ENCODE measurements at regions not wholly inside any gene's neighbourhood (a gene's known extent, or its start where the extent isn't known, plus 50 kb on each side); places are given as distances from the start of the nearest gene placed in this dataset.

DNA sequence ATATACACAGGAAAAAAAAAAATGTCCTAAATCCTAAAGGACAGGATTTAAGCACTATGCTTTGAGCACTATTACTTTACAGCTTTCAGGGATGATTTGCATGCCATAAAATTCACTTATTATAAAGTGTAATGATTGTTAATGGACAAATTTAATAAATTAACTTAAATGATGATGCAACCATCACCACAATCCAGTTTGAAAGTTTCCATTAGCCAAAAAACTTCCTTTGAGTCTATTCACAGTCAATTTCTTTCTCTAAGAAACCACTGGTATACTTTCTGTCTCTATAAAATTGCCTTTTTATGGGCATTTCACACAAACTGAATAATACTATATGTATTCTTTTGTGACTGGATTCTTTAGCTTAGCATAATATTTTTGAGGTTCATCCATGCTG is 111.1 kb upstream of the RIOK3 start:
- dilution Hi-C loops (cut with HindIII; ENCODE audit: low sequenced_read_pairs, unreplicated experiment) = no loop called here
- ChIA-PET POLR2A (ENCODE audit: unreplicated experiment) (no interaction called here), CTCF (no interaction called here)
- H3K36me3 ChIP-seq (ENCODE audit: control insufficient read depth, insufficient read depth, low read length) = no peaks in the 10 kb centered on the region
- peaks cover 7% of the 10 kb centered on the region for H3K4me1 ChIP-seq (ENCODE audit: control insufficient read depth, insufficient read depth, low read length)
- in situ Hi-C loops (cut with MboI; ENCODE audit: low sequenced_read_pairs) = no loop called here
- H3K23ac ChIP-seq (ENCODE audit: low read depth, low read length) = no peak overlapping the region
- H2BK120ac ChIP-seq (ENCODE audit: low read depth, low read length) = no peak overlapping the region
- no peak overlapping the region for H2AK5ac ChIP-seq (ENCODE audit: low read depth, low read length)
- H3K9ac ChIP-seq (ENCODE audit: low read depth, low read length) = no peak overlapping the region
- intact Hi-C loops (cut with micrococcal nuclease) = no loop called here
- H3K4me2 ChIP-seq (ENCODE audit: low read depth, low read length) = no peak overlapping the region
- no peaks in the 10 kb centered on the region for H3K79me1 ChIP-seq (ENCODE audit: low read depth in 1 of 2, low read length in 2 of 2)
- H3K4ac ChIP-seq (ENCODE audit: low read depth, low read length) = no peak overlapping the region
- H3K9me3 ChIP-seq (ENCODE audit: control insufficient read depth, insufficient read depth, low read length) = no peaks in the 10 kb centered on the region
- no peak overlapping the region for H3K4me3 ChIP-seq (ENCODE audit: insufficient read depth, low read depth, low read length)
- ATAC-seq (ENCODE audit: low read depth) (no peak), DNase-seq (no peak)
- H4K5ac ChIP-seq (ENCODE audit: low read depth, low read length) = no peak overlapping the region
- H2AFZ ChIP-seq (replicated peaks; ENCODE audit: low read length, poor library complexity) = no peak overlapping the region
- H3K56ac ChIP-seq (ENCODE audit: extremely low read depth, insufficient read depth, low read length) = no peak overlapping the region
- no peak overlapping the region for H4K8ac ChIP-seq (ENCODE audit: low read depth in 2 of 2, low read length in 2 of 2)
- no peak overlapping the region for H2BK15ac ChIP-seq (ENCODE audit: low read depth, low read length)
- H3K9me1 ChIP-seq (ENCODE audit: insufficient read depth, low read length) = peaks cover 3% of the 10 kb centered on the region; the same call in 1 of the 2 replicates
- no peak overlapping the region for H3K14ac ChIP-seq (replicated peaks; ENCODE audit: low read depth, low read length)
- H3K27me3 ChIP-seq (ENCODE audit: control insufficient read depth, insufficient read depth, low read length) = no peaks in the 10 kb centered on the region
- H4K20me1 ChIP-seq (ENCODE audit: insufficient read depth, low read length) = no peaks in the 10 kb centered on the region
- H4K91ac ChIP-seq (ENCODE audit: insufficient read depth, low read depth, low read length) = no peak overlapping the region
- no peak overlapping the region for H2AK9ac ChIP-seq (replicated peaks; ENCODE audit: low read depth, low read length, poor library complexity)
- H2BK20ac ChIP-seq (ENCODE audit: low read depth, low read length) = no peak overlapping the region
- no TSS peak for BruUV-seq (replicated peaks)
- no peak overlapping the region for H2BK5ac ChIP-seq (ENCODE audit: low read depth, low read length, poor library complexity, severe bottlenecking)
- H3K27ac ChIP-seq (ENCODE audit: insufficient read depth, low read length) = no peak overlapping the region
- no peak for TF ChIP-seq RAD21 (IDR thresholded peaks at IDR 0.05; ENCODE audit: low read length)
- H3K18ac ChIP-seq (ENCODE audit: low read depth, low read length) = no peak overlapping the region

Measured in IMR-90 (cell line).